ENCODE measurements at regions not wholly inside any gene's neighbourhood (a gene's known extent, or its start where the extent isn't known, plus 50 kb on each side); places are given as distances from the start of the nearest gene placed in this dataset.

- Histone ChIP-seq H2BK15ac (ENCODE audit: low read depth, low read length) (no peak overlapping the region), H2AFZ (replicated peaks; ENCODE audit: low read length, poor library complexity) (no peak overlapping the region), H2BK20ac (ENCODE audit: low read depth, low read length) (no peak overlapping the region), H3K4me2 (ENCODE audit: low read depth, low read length) (no peak overlapping the region), H4K5ac (ENCODE audit: low read depth, low read length) (no peak overlapping the region), H3K23ac (ENCODE audit: low read depth, low read length) (no peak overlapping the region), H2BK5ac (ENCODE audit: low read depth, low read length, poor library complexity, severe bottlenecking) (no peak overlapping the region), H2BK120ac (ENCODE audit: low read depth, low read length) (no peak overlapping the region), H2AK5ac (ENCODE audit: low read depth, low read length) (no peak overlapping the region), H4K91ac (ENCODE audit: insufficient read depth, low read depth, low read length) (no peak overlapping the region), H3K27me3 (ENCODE audit: control insufficient read depth, insufficient read depth, low read length) (no peaks in the 10 kb centered on the region), H3K36me3 (ENCODE audit: control insufficient read depth, insufficient read depth, low read length) (no peaks in the 10 kb centered on the region), H3K9ac (ENCODE audit: low read depth, low read length) (no peak overlapping the region), H3K4me3 (ENCODE audit: insufficient read depth, low read depth, low read length) (no peak overlapping the region), H3K4ac (ENCODE audit: low read depth, low read length) (no peak overlapping the region), H3K27ac (ENCODE audit: insufficient read depth, low read length) (no peak overlapping the region), H3K4me1 (ENCODE audit: control insufficient read depth, insufficient read depth, low read length) (no peaks in the 10 kb centered on the region), H3K9me3 (ENCODE audit: control insufficient read depth, insufficient read depth, low read length) (peaks cover 33% of the 10 kb centered on the region), H4K20me1 (ENCODE audit: insufficient read depth, low read length) (no peaks in the 10 kb centered on the region), H3K79me1 (ENCODE audit: low read depth in 1 of 2, low read length in 2 of 2) (no peaks in the 10 kb centered on the region), H3K18ac (ENCODE audit: low read depth, low read length) (no peak overlapping the region), H2AK9ac (replicated peaks; ENCODE audit: low read depth, low read length, poor library complexity) (no peak overlapping the region), H4K8ac (ENCODE audit: low read depth in 2 of 2, low read length in 2 of 2) (no peak overlapping the region), H3K14ac (replicated peaks; ENCODE audit: low read depth, low read length) (no peak overlapping the region), H3K9me1 (ENCODE audit: insufficient read depth, low read length) (no peaks in the 10 kb centered on the region), H3K56ac (ENCODE audit: extremely low read depth, insufficient read depth, low read length) (no peak overlapping the region)
- CTCF ChIA-PET = no interaction called here
- WGBS, 2 experiments (ENCODE audit: extremely low coverage in 2 of 2, insufficient read length in 1 of 2) = no CpG with 5 or more reads among the region's 7 CpGs
- DNase-seq = no peak
- in situ Hi-C loops (cut with MboI; ENCODE audit: low sequenced_read_pairs) (no loop called here), dilution Hi-C loops (cut with HindIII; ENCODE audit: low sequenced_read_pairs, unreplicated experiment) (no loop called here), intact Hi-C loops (cut with micrococcal nuclease) (no loop called here)
- POLR2A ChIA-PET (ENCODE audit: unreplicated experiment) = no interaction called here
- ATAC-seq (ENCODE audit: low read depth) = no peak
- TF ChIP-seq MAZ (IDR thresholded peaks at IDR 0.05; ENCODE audit: borderline replicate concordance, low read depth, low read length) (no peak), BHLHE40 (IDR thresholded peaks at IDR 0.05; ENCODE audit: low read depth, low read length) (no peak)
- no TSS peak for BruUV-seq (replicated peaks)
Measured at GRCh38 chr14:97282210-97283004, 485.2 kb downstream of the VRK1 start.

Data from IMR-90 (cell line).